GM18907 (cell line): ENCODE measurements at regions not wholly inside any gene's neighbourhood (a gene's known extent, or its start where the extent isn't known, plus 50 kb on each side); places are given as distances from the start of the nearest gene placed in this dataset.

Experiments
- ATAC-seq: cut with Tn5 transposase; IDR thresholded peaks from one replicate; pipeline ENCODE4 v1.9.1; 2021; ENCODE audit warnings: mild to moderate bottlenecking, moderate library complexity; ENCODE audit not compliant: unreplicated experiment

GRCh38 chr7:89401099-89401498, 605.6 kb upstream of the TEX47 start:
- no peak for ATAC-seq

- no peak for ATAC-seq
Observed at GRCh38 chr7:89401690-89402089, 606.2 kb upstream of the TEX47 start.

- ATAC-seq: no peak
Observed at GRCh38 chr7:89451911-89452310, 656.4 kb upstream of the TEX47 start.

GRCh38 chr7:89456556-89456955, 661.0 kb upstream of the TEX47 start:
- no peak for ATAC-seq

- ATAC-seq: no peak
Observed at GRCh38 chr7:89458114-89458513, 662.6 kb upstream of the TEX47 start.

- no peak for ATAC-seq
Observed at GRCh38 chr7:89474456-89474855, 678.9 kb upstream of the TEX47 start.

- no peak for ATAC-seq
Observed at GRCh38 chr7:89477991-89478390, 676.3 kb upstream of the STEAP1 start.

- ATAC-seq: no peak
Observed at GRCh38 chr7:89495704-89496103, 658.6 kb upstream of the STEAP1 start.

GRCh38 chr7:89500084-89500483, 654.2 kb upstream of the STEAP1 start:
- no peak for ATAC-seq

GRCh38 chr7:89503281-89503680, 651.0 kb upstream of the STEAP1 start:
- ATAC-seq: no peak

GRCh38 chr7:89507034-89507433, 647.2 kb upstream of the STEAP1 start:
- ATAC-seq: no peak

GRCh38 chr7:89511900-89512299, 642.4 kb upstream of the STEAP1 start:
- no peak for ATAC-seq

- no peak for ATAC-seq
Observed at GRCh38 chr7:89514970-89515369, 639.3 kb upstream of the STEAP1 start.

- no peak for ATAC-seq
Observed at GRCh38 chr7:89517815-89518214, 636.5 kb upstream of the STEAP1 start.

GRCh38 chr7:89549768-89550167, 604.5 kb upstream of the STEAP1 start:
- no peak for ATAC-seq

- ATAC-seq: no peak
Observed at GRCh38 chr7:89554209-89554608, 600.1 kb upstream of the STEAP1 start.

- no peak for ATAC-seq
Observed at GRCh38 chr7:89559596-89559995, 594.7 kb upstream of the STEAP1 start.

GRCh38 chr7:89563597-89563996, 590.7 kb upstream of the STEAP1 start:
- ATAC-seq: no peak

GRCh38 chr7:89584896-89585295, 569.4 kb upstream of the STEAP1 start:
- ATAC-seq: no peak

GRCh38 chr7:89593125-89593524, 561.1 kb upstream of the STEAP1 start:
- no peak for ATAC-seq

GRCh38 chr7:89602984-89603383, 551.3 kb upstream of the STEAP1 start:
- no peak for ATAC-seq

- no peak for ATAC-seq
Observed at GRCh38 chr7:89605362-89605761, 548.9 kb upstream of the STEAP1 start.

- no peak for ATAC-seq
Observed at GRCh38 chr7:89606511-89606910, 547.8 kb upstream of the STEAP1 start.

GRCh38 chr7:89607792-89608191, 546.5 kb upstream of the STEAP1 start:
- ATAC-seq: no peak
